GM18861 (cell line): ENCODE measurements at regions not wholly inside any gene's neighbourhood (a gene's known extent, or its start where the extent isn't known, plus 50 kb on each side); places are given as distances from the start of the nearest gene placed in this dataset.

Source experiments
- ATAC-seq: cut with Tn5 transposase; IDR thresholded peaks from one replicate; pipeline ENCODE4 v1.9.1; 2021; ENCODE audit not compliant: unreplicated experiment

- ATAC-seq, result no peak
Observed at GRCh38 chr14:99099051-99099787, 172.8 kb downstream of the BCL11B start.

- no peak for ATAC-seq
Observed at GRCh38 chr14:99100497-99101270, 171.3 kb downstream of the BCL11B start.

- no peak for ATAC-seq
Observed at GRCh38 chr14:99101855-99102461, 170.0 kb downstream of the BCL11B start.

GRCh38 chr14:99116741-99117295, 155.2 kb downstream of the BCL11B start:
- ATAC-seq, result no peak

- ATAC-seq, result no peak
Observed at GRCh38 chr14:99117671-99118045, 154.3 kb downstream of the BCL11B start.

GRCh38 chr14:99118046-99118721, 153.8 kb downstream of the BCL11B start:
- ATAC-seq, result no peak

- no peak for ATAC-seq
Observed at GRCh38 chr14:99118946-99119345, 153.1 kb downstream of the BCL11B start.
